HG03025 (cell line): ENCODE measurements at regions not wholly inside any gene's neighbourhood (a gene's known extent, or its start where the extent isn't known, plus 50 kb on each side); places are given as distances from the start of the nearest gene placed in this dataset.
"Not testable (repeated sequence)": the region's sequence is repeated elsewhere in the genome, so short reads cannot be mapped to it uniquely, and the experiment has no call there.

Experiments used
- ATAC-seq: cut with Tn5 transposase; IDR thresholded peaks from one replicate; pipeline ENCODE4 v1.9.1; 2021; ENCODE audit warnings: mild to moderate bottlenecking, moderate library complexity; ENCODE audit not compliant: unreplicated experiment, low FRiP score

- no peak for ATAC-seq
Measured at GRCh38 chr15:36409819-36410218, 169.6 kb upstream of the CDIN1 start.

GRCh38 chr15:36414670-36415069, 164.8 kb upstream of the CDIN1 start:
- ATAC-seq, result no peak

GRCh38 chr15:36415643-36416042, 163.8 kb upstream of the CDIN1 start:
- no peak for ATAC-seq

- ATAC-seq, result no peak
Measured at GRCh38 chr15:36422631-36423030, 156.8 kb upstream of the CDIN1 start.

GRCh38 chr15:36426691-36427090, 152.7 kb upstream of the CDIN1 start:
- no peak for ATAC-seq

- ATAC-seq, result no peak
Measured at GRCh38 chr15:36428102-36428845, 151.2 kb upstream of the CDIN1 start.

GRCh38 chr15:36429707-36430106, 149.7 kb upstream of the CDIN1 start:
- ATAC-seq, result no peak

- no peak for ATAC-seq
Measured at GRCh38 chr15:36430280-36430679, 149.1 kb upstream of the CDIN1 start.

- ATAC-seq, result no peak
Measured at GRCh38 chr15:36430726-36431265, 148.6 kb upstream of the CDIN1 start.

GRCh38 chr15:36432161-36432560, 147.3 kb upstream of the CDIN1 start:
- no peak for ATAC-seq

GRCh38 chr15:36434177-36434576, 145.2 kb upstream of the CDIN1 start:
- ATAC-seq, result no peak

GRCh38 chr15:36438499-36438898, 140.9 kb upstream of the CDIN1 start:
- ATAC-seq, result no peak

GRCh38 chr15:36447373-36447772, 132.1 kb upstream of the CDIN1 start:
- ATAC-seq, result no peak

GRCh38 chr15:36448418-36448817, 131.0 kb upstream of the CDIN1 start:
- ATAC-seq, result no peak

- ATAC-seq, result no peak
Measured at GRCh38 chr15:36449084-36449661, 130.3 kb upstream of the CDIN1 start.

GRCh38 chr15:36449662-36450145, 129.7 kb upstream of the CDIN1 start:
- ATAC-seq, result no peak

GRCh38 chr15:36454244-36454643, 125.2 kb upstream of the CDIN1 start:
- not testable (repeated sequence) for ATAC-seq

- ATAC-seq, result no peak
Measured at GRCh38 chr15:36458411-36458810, 121.0 kb upstream of the CDIN1 start.

GRCh38 chr15:36465304-36465703, 114.1 kb upstream of the CDIN1 start:
- ATAC-seq, result no peak

- no peak for ATAC-seq
Measured at GRCh38 chr15:36468746-36469145, 110.7 kb upstream of the CDIN1 start.

GRCh38 chr15:36469311-36469966, 110.0 kb upstream of the CDIN1 start:
- no peak for ATAC-seq
